ENCODE measurements at regions not wholly inside any gene's neighbourhood (a gene's known extent, or its start where the extent isn't known, plus 50 kb on each side); places are given as distances from the start of the nearest gene placed in this dataset.

DNA sequence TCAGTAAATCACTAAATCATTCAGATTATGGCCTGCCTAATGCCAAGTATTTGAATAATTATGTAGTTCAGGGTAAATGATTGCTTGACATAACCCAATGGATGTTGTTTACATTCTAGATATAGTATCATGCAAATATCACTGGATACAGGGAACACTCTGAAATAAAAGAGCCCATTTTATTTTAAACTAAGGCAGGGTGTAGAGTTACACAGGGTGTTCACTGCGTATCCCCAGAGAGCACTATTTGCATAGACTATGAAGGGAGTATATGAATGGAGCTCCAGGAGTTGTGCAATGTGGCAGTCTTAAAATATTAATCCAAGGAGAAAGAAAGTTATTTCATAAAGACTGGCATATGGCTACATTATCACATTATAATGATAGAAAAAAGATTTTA lies 701.1 kb upstream of the KLHL29 start:
- POLR2A ChIA-PET, result no interaction called here

DNA sequence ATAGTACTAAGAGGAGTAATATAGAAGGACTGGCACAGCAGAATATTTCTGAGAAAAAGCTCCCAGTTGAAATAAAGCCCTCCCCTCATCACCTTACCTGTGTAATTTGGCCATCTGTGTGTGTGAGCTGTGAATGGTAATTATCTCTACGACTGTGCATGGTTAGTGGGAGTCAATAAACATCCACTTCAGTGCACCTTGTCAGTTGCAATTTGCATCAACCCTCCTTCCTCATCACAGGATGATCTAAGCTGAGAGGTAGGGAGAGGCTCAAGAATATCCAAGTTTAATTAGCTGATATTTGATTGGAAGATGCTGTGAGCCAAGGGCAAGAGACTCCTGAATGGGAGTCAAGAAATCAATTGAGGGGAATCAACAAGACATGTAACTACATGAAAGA lies 694.9 kb upstream of the KLHL29 start:
- no peak for DNase-seq (ENCODE audit: low read depth, low spot score)
- no peak overlapping the region for H3K4me3 ChIP-seq (ENCODE audit: low read depth, low read length)
- CTCF ChIA-PET, result no interaction called here
- POLR2A ChIA-PET, result no interaction called here
- TF ChIP-seq, protein P1, sequence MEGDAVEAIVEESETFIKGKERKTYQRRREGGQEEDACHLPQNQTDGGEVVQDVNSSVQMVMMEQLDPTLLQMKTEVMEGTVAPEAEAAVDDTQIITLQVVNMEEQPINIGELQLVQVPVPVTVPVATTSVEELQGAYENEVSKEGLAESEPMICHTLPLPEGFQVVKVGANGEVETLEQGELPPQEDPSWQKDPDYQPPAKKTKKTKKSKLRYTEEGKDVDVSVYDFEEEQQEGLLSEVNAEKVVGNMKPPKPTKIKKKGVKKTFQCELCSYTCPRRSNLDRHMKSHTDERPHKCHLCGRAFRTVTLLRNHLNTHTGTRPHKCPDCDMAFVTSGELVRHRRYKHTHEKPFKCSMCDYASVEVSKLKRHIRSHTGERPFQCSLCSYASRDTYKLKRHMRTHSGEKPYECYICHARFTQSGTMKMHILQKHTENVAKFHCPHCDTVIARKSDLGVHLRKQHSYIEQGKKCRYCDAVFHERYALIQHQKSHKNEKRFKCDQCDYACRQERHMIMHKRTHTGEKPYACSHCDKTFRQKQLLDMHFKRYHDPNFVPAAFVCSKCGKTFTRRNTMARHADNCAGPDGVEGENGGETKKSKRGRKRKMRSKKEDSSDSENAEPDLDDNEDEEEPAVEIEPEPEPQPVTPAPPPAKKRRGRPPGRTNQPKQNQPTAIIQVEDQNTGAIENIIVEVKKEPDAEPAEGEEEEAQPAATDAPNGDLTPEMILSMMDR (IDR thresholded peaks at IDR 0.05; ENCODE audit: insufficient read depth, low read length, missing control alignments), result no peak

More for the DNA sequence above, 701.1 kb upstream of the KLHL29 start:
- no peak for DNase-seq (ENCODE audit: low read depth, low spot score)
- CTCF ChIA-PET, result no interaction called here
- no peak overlapping the region for H3K4me3 ChIP-seq (ENCODE audit: low read depth, low read length)
- TF ChIP-seq, protein P1 (IDR thresholded peaks at IDR 0.05; ENCODE audit: insufficient read depth, low read length, missing control alignments), result no peak

DNA sequence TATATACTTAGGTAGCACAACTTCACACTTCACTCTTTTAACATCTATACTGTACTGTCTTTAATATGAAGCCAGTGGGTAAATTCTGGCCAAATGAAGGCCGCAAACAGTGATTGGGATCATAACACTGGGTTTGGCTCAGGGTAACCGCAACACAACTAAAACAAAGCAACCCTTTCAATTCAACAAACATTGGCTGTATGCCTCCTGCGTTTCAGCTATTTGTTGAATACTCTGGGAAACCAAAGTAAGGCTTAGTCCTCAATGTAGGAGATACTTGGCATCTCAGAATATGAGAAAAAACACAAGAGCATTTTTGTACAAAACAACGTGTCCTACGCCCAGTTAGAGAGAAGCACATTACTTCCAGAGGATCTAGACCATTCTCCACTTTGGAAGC lies 693.3 kb upstream of the KLHL29 start:
- no peak overlapping the region for H3K4me3 ChIP-seq (ENCODE audit: low read depth, low read length)
- POLR2A ChIA-PET, result no interaction called here
- no peak for DNase-seq (ENCODE audit: low read depth, low spot score)
- CTCF ChIA-PET, result no interaction called here
- TF ChIP-seq, protein P1 (IDR thresholded peaks at IDR 0.05; ENCODE audit: insufficient read depth, low read length, missing control alignments), result no peak

DNA sequence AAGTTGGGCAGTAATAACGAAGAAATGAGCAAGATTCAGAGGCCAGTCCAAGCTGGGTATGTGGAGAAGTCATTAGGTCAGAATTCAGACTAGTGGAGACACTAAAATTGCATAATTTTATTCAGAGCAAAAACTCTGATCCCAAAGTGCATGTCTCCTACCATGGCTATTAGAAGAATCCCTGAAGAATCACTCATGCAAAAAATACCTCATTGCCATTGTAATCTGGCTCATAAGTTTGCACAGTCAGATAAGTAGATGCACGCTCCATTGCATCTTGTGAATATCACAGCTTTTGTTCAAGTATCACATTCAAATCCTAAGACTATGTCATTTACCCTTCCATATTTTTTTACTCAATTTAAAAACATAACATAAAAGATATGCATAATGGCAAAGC lies 692.2 kb upstream of the KLHL29 start:
- TF ChIP-seq, protein P1 (IDR thresholded peaks at IDR 0.05; ENCODE audit: insufficient read depth, low read length, missing control alignments), result no peak
- CTCF ChIA-PET, result no interaction called here
- POLR2A ChIA-PET, result no interaction called here
- no peak overlapping the region for H3K4me3 ChIP-seq (ENCODE audit: low read depth, low read length)
- no peak for DNase-seq (ENCODE audit: low read depth, low spot score)

DNA sequence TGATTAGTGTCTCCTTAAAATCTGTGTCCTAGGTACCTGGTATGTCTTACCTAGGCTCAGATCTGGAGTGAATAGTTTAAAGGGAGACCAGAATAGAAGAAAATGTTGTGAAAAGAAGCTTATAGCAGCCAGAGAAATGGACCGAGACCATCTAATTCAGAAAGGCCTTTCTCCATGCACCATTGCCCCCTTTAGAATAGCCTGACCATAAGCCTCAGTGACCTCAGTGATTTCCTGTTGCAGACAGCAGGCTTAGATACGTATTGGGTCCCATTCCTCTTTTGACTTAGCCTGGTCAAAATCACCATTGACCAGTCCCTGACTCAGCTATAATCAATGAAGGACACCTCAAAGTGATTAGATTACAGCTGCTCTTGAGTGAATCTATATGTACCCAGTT lies 690.7 kb upstream of the KLHL29 start:
- DNase-seq (ENCODE audit: low read depth, low spot score), result no peak
- ChIA-PET CTCF (no interaction called here), POLR2A (no interaction called here)
- TF ChIP-seq, protein P1 (IDR thresholded peaks at IDR 0.05; ENCODE audit: insufficient read depth, low read length, missing control alignments), result no peak
- H3K4me3 ChIP-seq (ENCODE audit: low read depth, low read length), result no peak overlapping the region

DNA sequence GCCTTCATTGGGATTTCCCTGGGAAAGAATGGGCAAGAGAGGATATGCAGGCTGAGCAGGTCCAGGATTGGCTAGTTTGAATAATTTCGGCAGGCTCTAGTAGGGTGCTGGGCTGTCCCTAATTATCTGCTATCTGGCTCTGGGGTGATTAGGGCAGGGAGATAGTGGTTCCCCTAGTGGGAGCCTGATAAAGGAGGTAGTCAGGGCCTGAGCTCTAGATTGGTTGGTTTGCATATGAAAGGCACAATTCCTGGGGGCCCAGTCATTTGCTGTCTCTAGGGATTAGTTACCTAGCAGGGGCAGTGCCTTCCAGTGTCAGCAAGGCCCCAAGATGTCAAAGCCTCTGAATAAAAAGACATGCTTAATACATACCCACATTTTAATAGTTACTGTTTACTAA lies 690.1 kb upstream of the KLHL29 start:
- no peak overlapping the region for H3K4me3 ChIP-seq (ENCODE audit: low read depth, low read length)
- no peak for DNase-seq (ENCODE audit: low read depth, low spot score)
- POLR2A ChIA-PET, result no interaction called here
- CTCF ChIA-PET, result no interaction called here
- TF ChIP-seq, protein P1 (IDR thresholded peaks at IDR 0.05; ENCODE audit: insufficient read depth, low read length, missing control alignments), result no peak

All from AG04449 (cell line).